ENCODE measurements at regions not wholly inside any gene's neighbourhood (a gene's known extent, or its start where the extent isn't known, plus 50 kb on each side); places are given as distances from the start of the nearest gene placed in this dataset.
A peak's percentile ranks its signal among the peaks of the same experiment; 100 is the strongest.

- TF ChIP-seq, protein P1, sequence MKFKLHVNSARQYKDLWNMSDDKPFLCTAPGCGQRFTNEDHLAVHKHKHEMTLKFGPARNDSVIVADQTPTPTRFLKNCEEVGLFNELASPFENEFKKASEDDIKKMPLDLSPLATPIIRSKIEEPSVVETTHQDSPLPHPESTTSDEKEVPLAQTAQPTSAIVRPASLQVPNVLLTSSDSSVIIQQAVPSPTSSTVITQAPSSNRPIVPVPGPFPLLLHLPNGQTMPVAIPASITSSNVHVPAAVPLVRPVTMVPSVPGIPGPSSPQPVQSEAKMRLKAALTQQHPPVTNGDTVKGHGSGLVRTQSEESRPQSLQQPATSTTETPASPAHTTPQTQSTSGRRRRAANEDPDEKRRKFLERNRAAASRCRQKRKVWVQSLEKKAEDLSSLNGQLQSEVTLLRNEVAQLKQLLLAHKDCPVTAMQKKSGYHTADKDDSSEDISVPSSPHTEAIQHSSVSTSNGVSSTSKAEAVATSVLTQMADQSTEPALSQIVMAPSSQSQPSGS (CRISPR knock-in tag; IDR thresholded peaks at IDR 0.05), result 0 out of 2 replicates have a peak, but pooled peaks have one; percentile 45
- TF ChIP-seq NR2C2 (CRISPR knock-in tag; IDR thresholded peaks at IDR 0.05; ENCODE audit: borderline replicate concordance), result no peak
- TF ChIP-seq, protein P2, sequence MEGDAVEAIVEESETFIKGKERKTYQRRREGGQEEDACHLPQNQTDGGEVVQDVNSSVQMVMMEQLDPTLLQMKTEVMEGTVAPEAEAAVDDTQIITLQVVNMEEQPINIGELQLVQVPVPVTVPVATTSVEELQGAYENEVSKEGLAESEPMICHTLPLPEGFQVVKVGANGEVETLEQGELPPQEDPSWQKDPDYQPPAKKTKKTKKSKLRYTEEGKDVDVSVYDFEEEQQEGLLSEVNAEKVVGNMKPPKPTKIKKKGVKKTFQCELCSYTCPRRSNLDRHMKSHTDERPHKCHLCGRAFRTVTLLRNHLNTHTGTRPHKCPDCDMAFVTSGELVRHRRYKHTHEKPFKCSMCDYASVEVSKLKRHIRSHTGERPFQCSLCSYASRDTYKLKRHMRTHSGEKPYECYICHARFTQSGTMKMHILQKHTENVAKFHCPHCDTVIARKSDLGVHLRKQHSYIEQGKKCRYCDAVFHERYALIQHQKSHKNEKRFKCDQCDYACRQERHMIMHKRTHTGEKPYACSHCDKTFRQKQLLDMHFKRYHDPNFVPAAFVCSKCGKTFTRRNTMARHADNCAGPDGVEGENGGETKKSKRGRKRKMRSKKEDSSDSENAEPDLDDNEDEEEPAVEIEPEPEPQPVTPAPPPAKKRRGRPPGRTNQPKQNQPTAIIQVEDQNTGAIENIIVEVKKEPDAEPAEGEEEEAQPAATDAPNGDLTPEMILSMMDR (CRISPR knock-in tag; IDR thresholded peaks at IDR 0.05), result peak; percentile 90
- no peak for TF ChIP-seq FOXM1 (CRISPR knock-in tag; IDR thresholded peaks at IDR 0.05)
- TF ChIP-seq, protein P3, sequence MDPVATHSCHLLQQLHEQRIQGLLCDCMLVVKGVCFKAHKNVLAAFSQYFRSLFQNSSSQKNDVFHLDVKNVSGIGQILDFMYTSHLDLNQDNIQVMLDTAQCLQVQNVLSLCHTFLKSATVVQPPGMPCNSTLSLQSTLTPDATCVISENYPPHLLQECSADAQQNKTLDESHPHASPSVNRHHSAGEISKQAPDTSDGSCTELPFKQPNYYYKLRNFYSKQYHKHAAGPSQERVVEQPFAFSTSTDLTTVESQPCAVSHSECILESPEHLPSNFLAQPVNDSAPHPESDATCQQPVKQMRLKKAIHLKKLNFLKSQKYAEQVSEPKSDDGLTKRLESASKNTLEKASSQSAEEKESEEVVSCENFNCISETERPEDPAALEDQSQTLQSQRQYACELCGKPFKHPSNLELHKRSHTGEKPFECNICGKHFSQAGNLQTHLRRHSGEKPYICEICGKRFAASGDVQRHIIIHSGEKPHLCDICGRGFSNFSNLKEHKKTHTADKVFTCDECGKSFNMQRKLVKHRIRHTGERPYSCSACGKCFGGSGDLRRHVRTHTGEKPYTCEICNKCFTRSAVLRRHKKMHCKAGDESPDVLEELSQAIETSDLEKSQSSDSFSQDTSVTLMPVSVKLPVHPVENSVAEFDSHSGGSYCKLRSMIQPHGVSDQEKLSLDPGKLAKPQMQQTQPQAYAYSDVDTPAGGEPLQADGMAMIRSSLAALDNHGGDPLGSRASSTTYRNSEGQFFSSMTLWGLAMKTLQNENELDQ (CRISPR knock-in tag; IDR thresholded peaks at IDR 0.05; ENCODE audit: borderline replicate concordance), result 0 out of 2 replicates have a peak, but pooled peaks have one; percentile 55
- peak; percentile 45; the same call in 1 of the 2 replicates for TF ChIP-seq SALL1 (CRISPR knock-in tag; IDR thresholded peaks at IDR 0.05)
- TF ChIP-seq TBX2 (CRISPR knock-in tag; IDR thresholded peaks at IDR 0.05; ENCODE audit: borderline replicate concordance), result peak; percentile 34; the same call in 1 of the 2 replicates
- 0 out of 2 replicates have a peak, but pooled peaks have one; percentile 5 for TF ChIP-seq ZNF841 (CRISPR knock-in tag; IDR thresholded peaks at IDR 0.05; ENCODE audit: borderline replicate concordance)
- peak; percentile 71; the same call in 1 of the 2 replicates for TF ChIP-seq ZNF556 (CRISPR knock-in tag; IDR thresholded peaks at IDR 0.05; ENCODE audit: borderline replicate concordance)
- TF ChIP-seq RXRA (CRISPR knock-in tag; IDR thresholded peaks at IDR 0.05), result peak; percentile 50; the same call in 1 of the 2 replicates
- TF ChIP-seq MYC (CRISPR knock-in tag; IDR thresholded peaks at IDR 0.05; ENCODE audit: borderline replicate concordance), result peak; percentile 84
- TF ChIP-seq, protein P4, sequence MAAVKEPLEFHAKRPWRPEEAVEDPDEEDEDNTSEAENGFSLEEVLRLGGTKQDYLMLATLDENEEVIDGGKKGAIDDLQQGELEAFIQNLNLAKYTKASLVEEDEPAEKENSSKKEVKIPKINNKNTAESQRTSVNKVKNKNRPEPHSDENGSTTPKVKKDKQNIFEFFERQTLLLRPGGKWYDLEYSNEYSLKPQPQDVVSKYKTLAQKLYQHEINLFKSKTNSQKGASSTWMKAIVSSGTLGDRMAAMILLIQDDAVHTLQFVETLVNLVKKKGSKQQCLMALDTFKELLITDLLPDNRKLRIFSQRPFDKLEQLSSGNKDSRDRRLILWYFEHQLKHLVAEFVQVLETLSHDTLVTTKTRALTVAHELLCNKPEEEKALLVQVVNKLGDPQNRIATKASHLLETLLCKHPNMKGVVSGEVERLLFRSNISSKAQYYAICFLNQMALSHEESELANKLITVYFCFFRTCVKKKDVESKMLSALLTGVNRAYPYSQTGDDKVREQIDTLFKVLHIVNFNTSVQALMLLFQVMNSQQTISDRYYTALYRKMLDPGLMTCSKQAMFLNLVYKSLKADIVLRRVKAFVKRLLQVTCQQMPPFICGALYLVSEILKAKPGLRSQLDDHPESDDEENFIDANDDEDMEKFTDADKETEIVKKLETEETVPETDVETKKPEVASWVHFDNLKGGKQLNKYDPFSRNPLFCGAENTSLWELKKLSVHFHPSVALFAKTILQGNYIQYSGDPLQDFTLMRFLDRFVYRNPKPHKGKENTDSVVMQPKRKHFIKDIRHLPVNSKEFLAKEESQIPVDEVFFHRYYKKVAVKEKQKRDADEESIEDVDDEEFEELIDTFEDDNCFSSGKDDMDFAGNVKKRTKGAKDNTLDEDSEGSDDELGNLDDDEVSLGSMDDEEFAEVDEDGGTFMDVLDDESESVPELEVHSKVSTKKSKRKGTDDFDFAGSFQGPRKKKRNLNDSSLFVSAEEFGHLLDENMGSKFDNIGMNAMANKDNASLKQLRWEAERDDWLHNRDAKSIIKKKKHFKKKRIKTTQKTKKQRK (IDR thresholded peaks at IDR 0.05; ENCODE audit: low read length), result no peak
- no peak for TF ChIP-seq ETV5 (CRISPR knock-in tag; IDR thresholded peaks at IDR 0.05; ENCODE audit: borderline replicate concordance)
- TF ChIP-seq ZFY (CRISPR knock-in tag; IDR thresholded peaks at IDR 0.05), result peak; percentile 43; the same call in 1 of the 2 replicates
- TF ChIP-seq SMAD1 (CRISPR knock-in tag; IDR thresholded peaks at IDR 0.05; ENCODE audit: borderline replicate concordance, low read depth), result 0 out of 2 replicates have a peak, but pooled peaks have one; percentile 33
- no peak for TF ChIP-seq ZNF441 (CRISPR knock-in tag; IDR thresholded peaks at IDR 0.05; ENCODE audit: borderline replicate concordance)
- TF ChIP-seq ZMYM4 (CRISPR knock-in tag; IDR thresholded peaks at IDR 0.05), result peak; percentile 54; the same call in 1 of the 2 replicates
- no peak for TF ChIP-seq THRA (CRISPR knock-in tag; IDR thresholded peaks at IDR 0.05; ENCODE audit: borderline replicate concordance)
- TF ChIP-seq RFX5 (IDR thresholded peaks at IDR 0.05; ENCODE audit: low read depth, low read length), result no peak
Observed at GRCh38 chr20:33915726-33916331, 77.9 kb upstream of the RALY start (continued).
